Body of pancreas (tissue), 4 donors: ENCODE measurements at regions not wholly inside any gene's neighbourhood (a gene's known extent, or its start where the extent isn't known, plus 50 kb on each side); places are given as distances from the start of the nearest gene placed in this dataset.

Experiments used
- ATAC-seq: fragments of 150-250 bp; one replicate; pipeline ENCODE4 v1.9.1; 2016
- DNase-seq, 4 donors: peaks; one replicate each; pipeline ENCODE4 v3.0.0-alpha.2; 2019
- H3K27ac ChIP-seq, 4 donors: fragments of 200-600 bp; sonication (generic); 1 replicate in 3 of 4; 2 replicates in 1 of 4; pipeline versions ENCODE4 v1.5.1 to v1.6.1; 2016 to 2019; ENCODE audit warnings: mild to moderate bottlenecking in 1 of 4, mixed read lengths in 1 of 4, moderate library complexity in 1 of 4
- H3K27me3 ChIP-seq, 2 donors: fragments of 200-600 bp; sonication (generic); one replicate each; pipeline ENCODE4 v1.6.0; 2016; ENCODE audit warnings: mild to moderate bottlenecking in 1 of 2
- H3K36me3 ChIP-seq, 2 donors: fragments of 200-600 bp; sonication (generic); replicated peaks in 1 of 2; 2 replicates each; pipeline ENCODE4 v1.5.1; 2016; ENCODE audit warnings: low read depth in 2 of 2; ENCODE audit not compliant: insufficient read depth in 1 of 2
- H3K4me1 ChIP-seq: fragments of 200-600 bp; sonication (generic); one replicate; pipeline ENCODE4 v1.6.0; 2016
- H3K4me3 ChIP-seq, 2 donors: fragments of 200-600 bp; sonication (generic); 1 replicate in 1 of 2; 2 replicates in 1 of 2; pipeline ENCODE4 v1.5.1; 2016 to 2019
- H3K9me3 ChIP-seq, 3 donors: fragments of 200-600 bp; sonication (generic); 1 replicate in 2 of 3; 2 replicates in 1 of 3; pipeline ENCODE4 v1.5.1; 2016
- POLR2A ChIP-seq, 3 donors: fragments of 450-650 bp; IDR thresholded peaks; one replicate each; pipeline ENCODE4 v1.6.1; 2016; ENCODE audit warnings: antibody characterized with exemption in 3 of 3, mild to moderate bottlenecking in 2 of 3
- WGBS, 2 donors: methylation state at CpG; one replicate each; pipeline ENCODE4 v1.1.5; 2017; 5-methylcytosine and 5-hydroxymethylcytosine counted together
- intact Hi-C: fragments of 100-400 bp; cut with DNase I; formaldehyde crosslinking; loops from one replicate; pipeline ENCODE4 v1.15.1; 2023
- TF ChIP-seq, protein P1 (sequence below), 7 experiments: fragments of 450-650 bp in 4 of 7; fragments of 200-600 bp in 3 of 7; sonication (generic) in 3 of 7; IDR thresholded peaks; one replicate each; pipeline ENCODE4 v1.5.1; 2016 to 2019; ENCODE audit warnings: antibody characterized with exemption in 7 of 7

DNA sequence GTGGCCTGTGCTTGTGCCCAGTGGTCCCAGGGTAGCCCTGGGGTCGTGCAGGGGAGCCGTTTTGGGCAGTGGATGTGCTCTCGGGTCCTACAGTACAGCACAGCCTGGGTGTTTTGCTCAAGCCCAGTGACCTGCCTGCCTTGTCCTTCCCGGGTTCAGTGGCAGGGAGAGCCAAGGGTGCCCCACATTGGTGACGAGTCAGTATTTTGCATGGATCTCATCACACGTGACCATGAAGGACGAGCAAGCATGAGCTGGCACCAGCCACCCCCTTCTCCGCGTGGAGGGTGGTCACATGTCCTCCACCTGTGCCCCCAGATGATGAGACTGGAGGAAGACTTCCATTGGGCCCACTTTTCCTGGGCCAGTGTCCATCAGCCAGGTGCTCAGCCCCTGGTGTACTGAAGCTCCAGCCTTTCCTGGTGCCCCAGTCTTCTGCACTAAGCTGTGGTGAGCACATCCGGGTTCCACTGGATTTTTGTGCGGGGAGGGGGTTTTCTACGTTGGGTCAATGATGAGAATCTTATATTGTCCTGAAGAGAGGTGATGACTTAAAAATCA lies 197.5 kb downstream of the UBE3A start:
- H3K27ac ChIP-seq: no peak overlapping the region
- no peaks in the 10 kb centered on the region for H3K27me3 ChIP-seq
- H3K9me3 ChIP-seq: peaks cover 0 to 6% (median 0%) of the 10 kb centered on the region in 3 donors
- intact Hi-C loops: no loop called here
- WGBS, 2 donors: 53 to 60% methylated on average over 7 to 12 of the region's 12 CpGs
- ATAC-seq (no peak), DNase-seq (peak in 2 of 4 donors; percentile 1 to 4)
- H3K4me3 ChIP-seq: no peak overlapping the region
- TF ChIP-seq, protein P1, sequence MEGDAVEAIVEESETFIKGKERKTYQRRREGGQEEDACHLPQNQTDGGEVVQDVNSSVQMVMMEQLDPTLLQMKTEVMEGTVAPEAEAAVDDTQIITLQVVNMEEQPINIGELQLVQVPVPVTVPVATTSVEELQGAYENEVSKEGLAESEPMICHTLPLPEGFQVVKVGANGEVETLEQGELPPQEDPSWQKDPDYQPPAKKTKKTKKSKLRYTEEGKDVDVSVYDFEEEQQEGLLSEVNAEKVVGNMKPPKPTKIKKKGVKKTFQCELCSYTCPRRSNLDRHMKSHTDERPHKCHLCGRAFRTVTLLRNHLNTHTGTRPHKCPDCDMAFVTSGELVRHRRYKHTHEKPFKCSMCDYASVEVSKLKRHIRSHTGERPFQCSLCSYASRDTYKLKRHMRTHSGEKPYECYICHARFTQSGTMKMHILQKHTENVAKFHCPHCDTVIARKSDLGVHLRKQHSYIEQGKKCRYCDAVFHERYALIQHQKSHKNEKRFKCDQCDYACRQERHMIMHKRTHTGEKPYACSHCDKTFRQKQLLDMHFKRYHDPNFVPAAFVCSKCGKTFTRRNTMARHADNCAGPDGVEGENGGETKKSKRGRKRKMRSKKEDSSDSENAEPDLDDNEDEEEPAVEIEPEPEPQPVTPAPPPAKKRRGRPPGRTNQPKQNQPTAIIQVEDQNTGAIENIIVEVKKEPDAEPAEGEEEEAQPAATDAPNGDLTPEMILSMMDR (IDR thresholded peaks at IDR 0.05): no peak
- no peak for TF ChIP-seq POLR2A (IDR thresholded peaks at IDR 0.05)
- no peaks in the 10 kb centered on the region for H3K4me1 ChIP-seq
- no peaks in the 10 kb centered on the region for H3K36me3 ChIP-seq

DNA sequence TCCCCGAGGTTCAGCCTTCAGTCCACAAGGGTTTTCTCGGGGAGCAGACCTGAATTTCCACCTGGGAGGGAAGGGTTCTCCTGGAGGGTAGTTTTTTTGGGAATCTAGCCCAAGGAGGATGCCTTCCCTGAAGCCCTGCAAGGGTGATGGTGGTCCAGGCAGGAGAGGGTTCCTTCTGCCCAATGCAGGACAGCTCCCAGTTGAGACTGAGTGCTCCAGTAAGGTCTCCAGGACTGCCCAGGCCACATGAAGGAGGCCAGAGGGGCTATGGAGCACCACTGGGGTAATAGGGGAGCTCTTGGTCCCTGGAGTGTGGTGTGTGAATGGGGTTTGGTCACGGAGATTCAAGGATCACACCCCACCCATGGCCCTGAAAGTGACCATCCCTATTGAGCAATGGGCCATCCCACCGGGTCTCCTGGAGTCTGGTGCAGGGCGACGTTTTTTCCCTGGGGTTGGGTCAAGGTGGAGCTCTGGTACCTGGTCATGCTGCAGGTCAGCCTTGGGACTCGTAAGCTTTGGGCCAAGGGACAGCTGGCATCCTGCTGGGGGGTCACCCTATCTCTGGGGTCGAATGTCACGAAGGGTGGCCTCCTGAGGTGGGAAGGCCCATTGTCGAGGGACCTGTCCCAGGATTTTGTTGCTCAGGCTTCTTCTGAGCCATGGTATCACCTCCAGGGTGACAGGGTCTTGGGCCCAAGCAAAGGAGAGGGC lies 196.5 kb downstream of the UBE3A start:
- Histone ChIP-seq H3K27ac (no peak overlapping the region), H3K4me1 (no peaks in the 10 kb centered on the region), H3K36me3 (no peaks in the 10 kb centered on the region), H3K4me3 (no peak overlapping the region), H3K27me3 (no peaks in the 10 kb centered on the region), H3K9me3 (peaks cover 0 to 6% (median 0%) of the 10 kb centered on the region in 3 donors)
- TF ChIP-seq POLR2A (IDR thresholded peaks at IDR 0.05): no peak
- TF ChIP-seq, protein P1 (IDR thresholded peaks at IDR 0.05): no peak
- 59 to 66% methylated on average over 8 to 10 of the region's 10 CpGs for WGBS, 2 donors
- ATAC-seq (no peak), DNase-seq (peak in 3 of 4 donors; percentile 1 to 7 (median 3))
- intact Hi-C loops: no loop called here

DNA sequence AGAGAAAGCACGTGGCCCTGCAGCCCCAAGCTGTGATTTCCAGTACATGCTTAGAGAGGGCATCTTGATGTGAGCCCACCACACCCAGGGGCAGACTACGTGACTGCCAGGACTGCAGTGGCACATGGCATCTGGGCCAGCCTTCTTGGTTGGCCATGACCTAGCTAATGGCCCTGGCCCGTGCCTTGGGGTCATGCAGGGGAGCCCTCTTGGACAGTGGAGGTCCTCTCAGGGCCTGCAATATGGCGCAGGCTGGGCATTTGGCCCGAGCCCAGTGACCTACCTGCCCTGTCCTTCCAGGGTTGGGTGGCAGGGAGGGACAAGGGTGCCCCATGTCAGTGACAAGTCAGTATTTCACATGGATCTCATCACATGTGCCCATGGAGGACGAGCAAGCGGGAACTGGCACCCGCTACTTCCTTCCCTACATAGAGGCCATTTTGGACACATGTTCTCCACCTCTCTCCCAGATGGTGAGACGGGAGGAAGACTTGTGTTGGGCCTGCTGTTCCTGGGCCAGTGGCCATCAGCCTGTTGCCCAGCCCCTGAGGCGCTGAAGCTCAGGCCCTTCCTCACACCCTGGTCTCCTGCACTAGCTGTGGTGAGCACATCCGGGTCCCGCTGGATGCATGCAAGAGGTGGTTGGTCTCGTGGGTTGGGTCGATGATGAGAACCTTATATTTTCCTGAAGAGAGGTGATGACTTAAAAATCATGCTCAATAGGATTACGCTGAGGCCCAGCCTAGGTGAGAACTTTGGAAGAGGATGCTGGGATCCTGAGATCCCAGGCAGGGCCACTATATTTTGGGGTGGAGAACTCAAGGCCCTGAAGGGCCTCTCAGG lies 195.6 kb downstream of the UBE3A start:
- H3K4me1 ChIP-seq: no peaks in the 10 kb centered on the region
- intact Hi-C loops: no loop called here
- H3K27ac ChIP-seq: no peak overlapping the region
- TF ChIP-seq, protein P1 (IDR thresholded peaks at IDR 0.05): no peak
- no peak for TF ChIP-seq POLR2A (IDR thresholded peaks at IDR 0.05)
- no peaks in the 10 kb centered on the region for H3K27me3 ChIP-seq
- DNase-seq: peak in 3 of 4 donors; percentile 2 to 5 (median 5)
- H3K4me3 ChIP-seq: no peak overlapping the region
- 82 to 83% methylated on average over 13 to 15 of the region's 15 CpGs for WGBS, 2 donors
- no peaks in the 10 kb centered on the region for H3K36me3 ChIP-seq
- H3K9me3 ChIP-seq: peaks cover 0 to 6% (median 0%) of the 10 kb centered on the region in 3 donors
- ATAC-seq: no peak

DNA sequence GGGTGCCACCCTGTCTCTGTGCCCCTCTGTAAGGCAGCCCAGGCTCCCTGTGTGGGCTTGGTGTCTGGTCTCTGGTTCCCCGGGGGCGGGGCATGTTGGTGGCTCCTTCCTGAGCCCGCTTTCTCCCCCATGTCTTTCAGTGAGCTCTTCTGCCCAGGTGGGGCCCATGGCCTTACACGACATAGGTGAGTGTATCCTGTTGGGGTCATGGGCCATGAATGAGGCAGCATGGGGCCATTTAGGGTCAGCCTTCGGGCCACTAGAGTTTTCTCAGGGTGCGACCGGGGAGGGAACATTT lies 195.1 kb downstream of the UBE3A start:
- Histone ChIP-seq H3K27ac (no peak overlapping the region), H3K9me3 (peaks cover 0 to 6% (median 0%) of the 10 kb centered on the region in 3 donors), H3K27me3 (no peaks in the 10 kb centered on the region), H3K36me3 (no peaks in the 10 kb centered on the region), H3K4me1 (no peaks in the 10 kb centered on the region), H3K4me3 (no peak overlapping the region)
- 86 to 90% methylated on average over 7 of the region's 7 CpGs for WGBS, 2 donors
- TF ChIP-seq, protein P1 (IDR thresholded peaks at IDR 0.05): no peak
- no peak for TF ChIP-seq POLR2A (IDR thresholded peaks at IDR 0.05)
- intact Hi-C loops: no loop called here
- peak in 3 of 4 donors; percentile 1 to 9 (median 4) for DNase-seq
- ATAC-seq: no peak
